ENCODE measurements at regions not wholly inside any gene's neighbourhood (a gene's known extent, or its start where the extent isn't known, plus 50 kb on each side); places are given as distances from the start of the nearest gene placed in this dataset.

GRCh38 chr6:1257778-1258177, 54.1 kb upstream of the FOXQ1 start:
- no peak overlapping the region for H3K4me2 ChIP-seq
- no peaks in the 10 kb centered on the region for H3K4me1 ChIP-seq
- no peaks in the 10 kb centered on the region for H3K27me3 ChIP-seq
- H3K9ac ChIP-seq: no peak overlapping the region
- TF ChIP-seq Cebpa-rat (IDR thresholded peaks at IDR 0.05): no peak
- no peak overlapping the region for H3K4me3 ChIP-seq
- H3K36me3 ChIP-seq: no peaks in the 10 kb centered on the region
- no peak overlapping the region for H3K27ac ChIP-seq
- no peaks in the 10 kb centered on the region for H4K20me1 ChIP-seq
- no peaks in the 10 kb centered on the region for H3K9me3 ChIP-seq

- H3K9me3 ChIP-seq: no peaks in the 10 kb centered on the region
- no peaks in the 10 kb centered on the region for H3K36me3 ChIP-seq
- no peaks in the 10 kb centered on the region for H3K4me1 ChIP-seq
- TF ChIP-seq Cebpa-rat (IDR thresholded peaks at IDR 0.05): no peak
- no peak overlapping the region for H3K4me2 ChIP-seq
- H3K4me3 ChIP-seq: no peak overlapping the region
- no peak overlapping the region for H3K9ac ChIP-seq
- no peaks in the 10 kb centered on the region for H4K20me1 ChIP-seq
- no peak overlapping the region for H3K27ac ChIP-seq
- H3K27me3 ChIP-seq: no peaks in the 10 kb centered on the region
Measured at GRCh38 chr6:1256435-1257008, 55.4 kb upstream of the FOXQ1 start.

- no peaks in the 10 kb centered on the region for H4K20me1 ChIP-seq
Measured at GRCh38 chr6:1255636-1256365, 56.1 kb upstream of the FOXQ1 start.

GRCh38 chr6:1254326-1254725, 57.6 kb upstream of the FOXQ1 start:
- Histone ChIP-seq H3K27ac (no peak overlapping the region), H3K27me3 (no peaks in the 10 kb centered on the region), H3K4me2 (no peak overlapping the region), H3K4me3 (no peak overlapping the region), H3K9ac (no peak overlapping the region), H3K4me1 (no peaks in the 10 kb centered on the region), H3K9me3 (no peaks in the 10 kb centered on the region), H3K36me3 (no peaks in the 10 kb centered on the region), H4K20me1 (no peaks in the 10 kb centered on the region)
- no peak for TF ChIP-seq Cebpa-rat (IDR thresholded peaks at IDR 0.05)

More at GRCh38 chr6:1255636-1256365, 56.1 kb upstream of the FOXQ1 start:
- H3K36me3 ChIP-seq: no peaks in the 10 kb centered on the region
- no peaks in the 10 kb centered on the region for H3K27me3 ChIP-seq
- no peak overlapping the region for H3K4me3 ChIP-seq
- no peaks in the 10 kb centered on the region for H3K9me3 ChIP-seq
- H3K9ac ChIP-seq: no peak overlapping the region
- H3K4me1 ChIP-seq: no peaks in the 10 kb centered on the region
- TF ChIP-seq Cebpa-rat (IDR thresholded peaks at IDR 0.05): no peak
- no peak overlapping the region for H3K27ac ChIP-seq
- H3K4me2 ChIP-seq: no peak overlapping the region

- H4K20me1 ChIP-seq: no peaks in the 10 kb centered on the region
- no peak overlapping the region for H3K27ac ChIP-seq
- H3K9ac ChIP-seq: no peak overlapping the region
- TF ChIP-seq Cebpa-rat (IDR thresholded peaks at IDR 0.05): no peak
- no peaks in the 10 kb centered on the region for H3K36me3 ChIP-seq
- no peaks in the 10 kb centered on the region for H3K27me3 ChIP-seq
- no peak overlapping the region for H3K4me3 ChIP-seq
- no peaks in the 10 kb centered on the region for H3K4me1 ChIP-seq
- no peak overlapping the region for H3K4me2 ChIP-seq
- H3K9me3 ChIP-seq: no peaks in the 10 kb centered on the region
Measured at GRCh38 chr6:1253816-1254215, 58.1 kb upstream of the FOXQ1 start.

- H3K4me3 ChIP-seq: no peak overlapping the region
- H3K36me3 ChIP-seq: no peaks in the 10 kb centered on the region
- H3K4me2 ChIP-seq: no peak overlapping the region
- no peak overlapping the region for H3K27ac ChIP-seq
- H4K20me1 ChIP-seq: no peaks in the 10 kb centered on the region
- no peaks in the 10 kb centered on the region for H3K9me3 ChIP-seq
- H3K9ac ChIP-seq: no peak overlapping the region
- TF ChIP-seq Cebpa-rat (IDR thresholded peaks at IDR 0.05): no peak
- H3K4me1 ChIP-seq: no peaks in the 10 kb centered on the region
- no peaks in the 10 kb centered on the region for H3K27me3 ChIP-seq
Measured at GRCh38 chr6:1251198-1252155, 60.4 kb upstream of the FOXQ1 start.

GRCh38 chr6:1250489-1251197, 61.3 kb upstream of the FOXQ1 start:
- no peaks in the 10 kb centered on the region for H3K36me3 ChIP-seq
- no peak for TF ChIP-seq Cebpa-rat (IDR thresholded peaks at IDR 0.05)
- no peaks in the 10 kb centered on the region for H4K20me1 ChIP-seq
- no peak overlapping the region for H3K9ac ChIP-seq
- no peak overlapping the region for H3K4me3 ChIP-seq
- no peaks in the 10 kb centered on the region for H3K4me1 ChIP-seq
- no peak overlapping the region for H3K4me2 ChIP-seq
- no peaks in the 10 kb centered on the region for H3K9me3 ChIP-seq
- H3K27me3 ChIP-seq: no peaks in the 10 kb centered on the region
- H3K27ac ChIP-seq: no peak overlapping the region

GRCh38 chr6:1247894-1248293, 64.0 kb upstream of the FOXQ1 start:
- no peak overlapping the region for H3K9ac ChIP-seq
- TF ChIP-seq Cebpa-rat (IDR thresholded peaks at IDR 0.05): no peak
- no peaks in the 10 kb centered on the region for H3K9me3 ChIP-seq
- H3K27ac ChIP-seq: no peak overlapping the region
- no peaks in the 10 kb centered on the region for H3K4me1 ChIP-seq
- H3K36me3 ChIP-seq: no peaks in the 10 kb centered on the region
- H3K27me3 ChIP-seq: no peaks in the 10 kb centered on the region
- H4K20me1 ChIP-seq: no peaks in the 10 kb centered on the region
- H3K4me3 ChIP-seq: no peak overlapping the region
- H3K4me2 ChIP-seq: no peak overlapping the region

GRCh38 chr6:1247056-1247455, 64.8 kb upstream of the FOXQ1 start:
- Histone ChIP-seq H3K4me2 (no peak overlapping the region), H3K27ac (no peak overlapping the region), H3K27me3 (no peaks in the 10 kb centered on the region), H4K20me1 (no peaks in the 10 kb centered on the region), H3K9me3 (no peaks in the 10 kb centered on the region), H3K36me3 (no peaks in the 10 kb centered on the region), H3K4me3 (no peak overlapping the region), H3K9ac (no peak overlapping the region), H3K4me1 (no peaks in the 10 kb centered on the region)
- no peak for TF ChIP-seq Cebpa-rat (IDR thresholded peaks at IDR 0.05)

Measured in BLaER1 (cell line).